DMS79 (cell line): ENCODE measurements at regions not wholly inside any gene's neighbourhood (a gene's known extent, or its start where the extent isn't known, plus 50 kb on each side); places are given as distances from the start of the nearest gene placed in this dataset.

Experiments
- DNase-seq: peaks from one replicate; lab custom pipeline; 2025; lab: John Stamatoyannopoulos, UW

- no peak for DNase-seq
Observed at GRCh38 chr2:151197184-151198108, 64.2 kb downstream of the RBM43 start.

GRCh38 chr2:151193576-151193975, 68.1 kb downstream of the RBM43 start:
- DNase-seq, result no peak

DNA sequence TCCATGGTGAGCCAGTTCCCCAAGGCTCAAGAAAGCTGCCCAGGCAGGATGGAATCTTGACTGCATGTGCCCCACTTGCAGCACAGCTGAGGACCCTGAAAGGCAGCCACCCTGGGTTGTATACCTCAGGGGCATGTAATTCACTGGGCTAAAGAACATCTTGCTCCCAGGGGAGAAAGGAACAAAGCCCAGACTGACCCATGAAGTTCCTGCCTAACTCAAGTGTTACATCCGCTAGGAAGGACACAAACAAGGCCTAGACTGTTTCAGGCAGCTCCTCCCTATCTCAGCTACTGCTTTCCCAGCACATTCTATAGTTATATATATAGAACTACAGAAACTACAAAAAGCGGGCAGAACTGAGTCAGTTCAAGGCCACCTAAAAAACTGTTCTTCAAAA, 69.0 kb downstream of the RBM43 start:
- DNase-seq, result no peak

GRCh38 chr2:151191001-151191400, 70.7 kb downstream of the RBM43 start:
- DNase-seq, result no peak

DNA sequence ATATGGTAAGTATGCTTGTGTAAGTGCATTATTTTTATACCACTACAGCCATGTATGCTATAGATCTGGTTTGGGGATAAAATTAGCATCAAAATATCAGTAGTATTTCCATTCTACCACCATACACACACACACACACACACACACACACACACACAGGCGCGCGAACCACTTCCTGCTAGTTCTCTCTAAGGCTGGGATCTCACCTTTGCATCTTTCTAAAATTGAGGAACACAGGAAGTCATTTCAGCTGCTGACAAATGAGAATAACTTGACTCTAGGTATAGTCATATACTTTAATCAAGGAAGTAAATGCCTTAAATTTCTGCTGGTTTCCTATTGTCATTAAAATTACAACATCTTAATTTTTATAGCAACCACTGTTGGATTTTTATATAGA, 72.5 kb downstream of the RBM43 start:
- no peak for DNase-seq

DNA sequence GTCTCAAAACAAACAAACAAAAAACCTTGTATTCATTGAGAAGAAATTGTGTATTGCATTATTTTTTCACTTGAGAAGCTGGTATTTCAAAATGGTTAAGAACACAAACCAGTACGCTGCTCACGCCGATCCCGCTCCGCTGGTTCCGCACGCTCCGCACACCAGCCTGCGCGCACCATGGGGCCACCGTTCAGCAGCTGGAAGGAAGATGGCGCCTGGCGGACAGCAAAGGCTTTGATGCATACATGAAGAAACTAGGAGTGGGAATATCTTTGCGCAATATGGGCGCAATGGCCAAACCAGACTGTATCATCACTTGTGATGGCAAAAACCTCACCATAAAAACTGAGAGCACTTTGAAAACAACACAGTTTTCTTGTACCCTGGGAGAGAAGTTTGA, 75.7 kb downstream of the RBM43 start:
- no peak for DNase-seq

DNA sequence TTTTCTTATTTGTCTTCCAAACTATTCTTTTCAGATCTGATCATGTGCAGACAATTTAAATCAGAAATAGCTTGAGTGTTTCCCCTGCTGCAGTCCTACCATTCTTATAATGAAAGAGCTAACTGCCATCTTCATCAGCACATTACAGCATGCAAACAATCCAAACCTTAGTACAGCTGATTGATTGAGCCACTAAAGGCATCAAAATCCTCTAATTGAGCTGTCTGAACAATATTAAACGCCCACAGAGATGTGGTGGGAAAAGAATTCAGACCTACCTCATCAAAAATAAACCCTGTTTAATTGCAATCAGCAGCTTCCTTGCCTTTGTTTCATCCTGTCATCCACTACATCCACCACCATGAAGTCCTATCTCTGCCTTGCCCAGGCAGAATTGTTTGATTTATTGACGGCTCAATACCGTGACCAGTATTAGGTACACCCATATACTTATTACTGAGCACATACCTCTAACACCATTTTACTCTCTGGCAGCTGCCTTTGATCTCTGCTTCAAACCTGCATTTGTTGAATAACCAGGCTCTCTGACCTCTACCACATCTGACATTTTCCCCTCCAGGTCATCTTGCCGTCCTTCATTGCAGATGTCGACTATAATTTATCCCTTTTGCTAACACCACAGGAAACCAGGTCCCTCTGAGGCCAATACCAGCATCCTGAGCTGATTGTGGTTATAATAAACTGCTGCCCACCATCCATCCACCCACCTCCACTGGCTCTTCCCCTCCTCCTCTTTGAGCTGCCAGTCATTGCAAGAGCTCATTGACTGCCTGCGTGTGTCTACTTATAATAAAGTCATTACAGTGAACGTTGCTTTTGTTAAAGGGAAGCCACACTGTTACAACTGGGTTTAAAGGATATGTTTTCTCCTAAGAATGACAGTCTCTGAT, 78.5 kb downstream of the RBM43 start:
- DNase-seq, result no peak

- no peak for DNase-seq
Observed at GRCh38 chr2:151182396-151182795, 79.3 kb downstream of the RBM43 start.

DNA sequence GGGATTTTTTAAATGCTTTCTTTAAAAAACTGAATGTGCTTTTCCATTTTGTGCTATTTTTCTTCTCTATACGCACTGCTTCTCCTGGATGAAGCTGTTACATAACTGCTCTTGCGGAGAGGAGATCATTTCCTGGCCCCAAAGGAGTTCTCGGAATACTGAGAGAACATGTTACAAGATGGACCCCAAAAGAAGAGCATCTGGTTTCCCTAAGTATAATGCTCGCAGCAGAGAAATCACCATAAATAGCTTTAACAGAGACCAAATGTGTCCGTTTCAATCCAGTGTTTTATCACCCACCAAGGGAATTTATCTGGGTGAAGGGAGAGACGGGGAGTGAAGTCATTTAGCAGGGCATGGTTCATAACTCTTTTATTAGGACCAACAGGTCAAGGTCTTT, 80.1 kb downstream of the RBM43 start:
- no peak for DNase-seq

- DNase-seq, result no peak
Observed at GRCh38 chr2:151180123-151180522, 81.5 kb downstream of the RBM43 start.

- DNase-seq, result no peak
Observed at GRCh38 chr2:151178207-151178606, 83.5 kb downstream of the RBM43 start.

DNA sequence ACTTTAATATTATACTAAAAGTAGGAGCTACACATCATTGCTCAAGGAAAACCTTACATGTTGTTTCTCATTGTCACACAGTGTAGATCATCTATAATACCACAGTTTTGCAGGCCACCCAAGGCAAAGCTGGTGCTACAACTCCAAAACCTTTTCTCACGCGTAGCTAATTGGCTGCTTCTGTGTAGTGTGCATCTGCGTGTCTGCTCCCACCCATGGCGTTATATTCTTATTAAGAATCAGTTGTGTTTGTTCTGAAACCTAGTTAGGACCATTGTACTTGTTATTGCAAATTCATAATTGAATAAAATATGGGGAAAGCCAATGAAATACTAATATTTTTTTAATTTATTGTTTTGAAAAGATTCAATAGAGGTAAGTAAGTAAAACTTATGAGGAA, 83.9 kb downstream of the RBM43 start:
- DNase-seq, result no peak

DNA sequence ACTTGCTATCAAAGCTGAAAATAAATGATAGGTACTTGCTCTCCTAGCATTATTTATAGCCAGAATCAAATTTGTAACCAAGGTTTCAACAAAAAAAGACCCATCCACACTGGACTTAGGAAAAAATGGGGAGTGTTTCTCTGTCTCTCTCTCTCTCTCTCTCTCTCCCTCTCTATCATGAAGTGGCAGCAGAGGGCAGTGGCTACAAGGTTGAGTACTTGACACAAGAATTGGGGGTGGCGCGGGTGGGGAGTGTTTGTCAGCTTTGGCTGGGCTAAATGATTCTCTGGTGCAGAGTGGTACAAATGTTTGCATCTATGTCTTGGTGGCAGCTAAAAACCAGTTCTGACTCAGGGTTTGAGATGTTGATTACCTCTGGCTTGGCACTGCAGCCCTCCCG, 85.0 kb downstream of the RBM43 start:
- no peak for DNase-seq

DNA sequence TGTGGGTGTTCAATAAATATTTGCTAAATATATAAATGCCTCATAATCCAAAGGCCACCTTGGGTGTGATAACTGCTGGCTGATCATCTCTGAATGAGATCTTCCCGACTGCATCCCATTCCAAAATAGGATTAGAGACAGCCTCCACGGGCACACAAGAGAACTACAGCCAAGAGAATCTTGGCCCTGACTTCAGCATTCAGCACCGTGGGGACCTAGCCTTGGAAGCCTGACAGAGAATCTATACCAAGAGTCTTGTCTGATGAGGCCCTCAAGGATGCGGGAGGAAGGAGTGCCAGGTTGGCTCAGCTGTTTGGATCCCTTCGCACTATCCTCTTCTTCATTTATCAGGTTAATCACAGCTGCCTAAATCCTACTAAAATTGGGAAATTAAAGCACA, 85.8 kb downstream of the RBM43 start:
- DNase-seq, result no peak

- no peak for DNase-seq
Observed at GRCh38 chr2:151174127-151174526, 87.5 kb downstream of the RBM43 start.

DNA sequence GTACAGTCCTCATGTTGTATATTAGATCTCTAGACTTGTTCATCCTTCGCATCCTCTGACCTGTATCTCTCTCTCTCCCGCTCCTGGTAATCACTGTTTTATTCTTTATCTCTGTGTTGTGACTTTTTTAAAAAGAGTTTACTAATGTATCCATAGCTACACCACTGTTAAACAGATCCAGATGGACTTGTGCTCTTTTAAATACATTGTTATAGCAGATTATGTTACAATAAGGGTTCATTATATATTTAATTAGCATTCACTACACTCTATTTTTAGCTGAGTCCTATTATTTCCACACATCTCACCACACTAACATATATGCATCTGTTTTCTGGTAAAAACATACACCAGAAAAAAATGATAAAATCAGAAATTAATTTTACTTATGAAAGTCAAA, 90.5 kb downstream of the RBM43 start:
- no peak for DNase-seq

DNA sequence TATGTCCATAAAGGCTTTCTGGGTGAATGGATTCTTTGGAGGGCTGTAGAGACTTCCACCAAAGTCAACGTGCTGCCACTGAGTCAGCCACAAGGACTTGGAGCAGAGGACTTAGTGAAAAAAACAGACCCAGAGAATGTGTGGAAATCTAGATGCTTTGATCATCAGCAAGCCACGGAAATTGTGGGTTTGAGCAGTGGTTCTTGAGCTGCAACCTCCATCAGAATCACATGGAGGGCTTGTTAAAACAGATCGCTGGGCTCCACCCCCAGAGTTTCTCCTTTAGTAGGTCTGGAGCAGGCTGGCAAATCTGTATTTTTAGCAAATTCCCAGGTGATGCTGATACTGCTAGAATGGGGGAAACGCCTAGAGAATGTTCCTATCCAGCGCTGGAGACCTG, 95.3 kb downstream of the RBM43 start:
- no peak for DNase-seq

- peak; percentile 58 for DNase-seq
Observed at GRCh38 chr2:151165105-151165684, 96.5 kb downstream of the RBM43 start.

GRCh38 chr2:151161821-151162551, 99.7 kb downstream of the RBM43 start:
- DNase-seq, result no peak

DNA sequence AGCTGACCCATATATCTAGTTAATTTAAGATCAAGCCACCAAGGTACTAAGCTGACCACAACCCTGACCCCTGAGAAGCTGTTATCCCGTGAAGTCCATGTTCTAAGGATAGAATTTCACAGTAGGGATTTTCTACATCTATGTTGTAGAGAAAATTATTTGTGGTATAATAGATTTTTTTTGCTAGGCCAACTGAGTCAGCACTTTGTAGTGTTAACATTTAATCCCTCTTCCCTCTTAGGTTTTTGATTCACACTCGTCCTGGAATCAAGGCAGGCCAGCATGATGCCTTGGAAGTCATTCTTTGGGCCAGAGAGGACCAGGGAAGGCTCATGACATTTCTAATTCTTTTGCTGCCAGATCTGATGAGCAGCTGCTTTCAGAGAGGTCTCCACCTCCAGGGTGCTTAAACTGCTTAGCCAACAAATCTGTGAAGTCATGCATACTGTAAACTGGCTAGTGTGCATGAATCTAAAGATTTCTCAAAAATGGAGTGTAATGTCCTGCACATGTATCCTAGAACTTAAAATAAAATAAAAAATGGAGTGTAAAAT, 102.5 kb downstream of the RBM43 start:
- DNase-seq, result peak; percentile 3

DNA sequence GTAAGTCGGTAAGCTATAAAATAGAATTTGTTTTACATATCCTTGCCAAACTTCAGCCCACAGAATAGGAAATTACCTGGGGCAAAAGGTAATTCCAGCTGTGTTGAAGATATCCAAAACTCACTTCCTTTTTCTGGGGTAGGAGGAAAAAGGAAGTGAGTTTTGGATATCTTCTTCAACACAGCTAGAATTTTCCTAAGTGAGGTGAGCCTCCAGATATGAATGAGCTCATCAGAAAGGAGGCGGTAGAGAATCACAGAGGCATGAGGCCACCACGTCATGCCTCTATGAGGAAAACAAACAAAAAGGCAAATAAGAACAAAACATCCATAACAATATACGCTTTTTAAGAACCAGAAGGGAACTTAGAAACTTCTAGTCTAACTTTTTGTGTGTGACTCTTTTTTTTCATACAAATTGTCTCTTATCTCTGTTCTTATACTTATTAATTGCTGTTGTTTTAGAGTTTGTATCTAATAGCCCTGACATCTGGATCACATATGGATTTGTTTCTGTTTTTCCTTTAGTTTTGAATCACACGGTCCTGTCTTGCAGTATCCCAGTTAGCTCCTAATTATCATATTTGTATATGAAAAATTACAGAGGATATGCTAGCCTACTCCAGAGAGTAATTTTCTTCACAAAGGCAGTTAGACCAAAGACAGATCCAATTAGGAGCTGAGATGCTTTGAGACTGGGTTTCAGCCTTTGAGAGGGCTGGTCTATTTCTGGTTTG, 104.5 kb downstream of the RBM43 start:
- no peak for DNase-seq
